ENCODE measurements at regions not wholly inside any gene's neighbourhood (a gene's known extent, or its start where the extent isn't known, plus 50 kb on each side); places are given as distances from the start of the nearest gene placed in this dataset.

DNA sequence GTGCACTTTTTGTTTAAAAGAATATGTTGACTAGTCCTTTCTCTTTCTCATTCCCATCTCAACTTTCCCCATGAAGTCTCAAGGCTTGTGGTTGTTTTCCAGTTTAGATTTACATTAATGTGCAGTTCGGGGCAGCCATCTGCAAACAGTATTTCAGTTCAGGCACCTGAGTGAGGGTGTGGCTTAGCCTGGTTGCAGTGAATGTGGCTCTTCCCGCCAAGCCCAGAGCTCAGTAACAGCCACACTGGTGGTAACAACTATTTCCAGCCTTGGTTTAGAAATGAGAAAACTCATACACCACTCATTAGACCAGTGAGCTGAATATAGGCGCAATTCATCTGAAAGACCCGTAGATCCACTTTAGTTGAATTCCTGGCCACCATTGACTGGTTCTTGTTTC is 394.3 kb downstream of the CMPK2 start:
- Histone ChIP-seq H3K27me3 (ENCODE audit: control insufficient read depth, extremely low read depth, insufficient read depth, low read length) (no peaks in the 10 kb centered on the region), H3K27ac (ENCODE audit: control insufficient read depth, insufficient read depth, low read length) (no peak overlapping the region), H2AFZ (ENCODE audit: control insufficient read depth, low read length) (no peak overlapping the region), H4K20me1 (ENCODE audit: control insufficient read depth, extremely low read depth, insufficient read depth, low read length) (no peaks in the 10 kb centered on the region), H3K4me2 (ENCODE audit: control insufficient read depth, extremely low read depth, insufficient read depth, low read depth, low read length) (no peak overlapping the region), H3K9ac (ENCODE audit: control insufficient read depth, extremely low read depth, insufficient read depth, low read length) (no peak overlapping the region), H3K9me1 (ENCODE audit: control insufficient read depth, extremely low read depth, insufficient read depth, low read length) (no peaks in the 10 kb centered on the region), H3K36me3 (ENCODE audit: control insufficient read depth in 2 of 2, extremely low read depth in 1 of 2, insufficient read depth in 2 of 2, low read length in 2 of 2) (no peaks in the 10 kb centered on the region), H3K4me3 (ENCODE audit: control insufficient read depth in 2 of 3, extremely low read depth in 1 of 3, insufficient read depth in 2 of 3, low read depth in 1 of 3, low read length in 3 of 3) (no peak overlapping the region), H3K4me1 (ENCODE audit: control insufficient read depth, extremely low read depth, insufficient read depth, low read length) (no peaks in the 10 kb centered on the region), H3K79me2 (ENCODE audit: control insufficient read depth, insufficient read depth, low read length) (no peaks in the 10 kb centered on the region), H3K9me3 (ENCODE audit: control insufficient read depth, low read depth, low read length) (peaks cover 2% of the 10 kb centered on the region)
- FAIRE-seq (no peak), DNase-seq (ENCODE audit: low read depth, low spot score) (no peak)
- TF ChIP-seq EZH2 (IDR thresholded peaks at IDR 0.05; ENCODE audit: low read length) (no peak), CTCF (optimal IDR thresholded peaks at IDR 0.05 in 1 of 3, IDR thresholded peaks at IDR 0.05 in 1 of 3, conservative IDR thresholded peaks at IDR 0.05 in 1 of 3; ENCODE audit: extremely low read depth in 1 of 3, insufficient read depth in 2 of 3, low read length in 3 of 3) (no peak)
- dilution Hi-C loops (cut with MboI; ENCODE audit: extremely low pct_ligation_motif_present, low sequenced_read_pairs) = no loop called here

DNA sequence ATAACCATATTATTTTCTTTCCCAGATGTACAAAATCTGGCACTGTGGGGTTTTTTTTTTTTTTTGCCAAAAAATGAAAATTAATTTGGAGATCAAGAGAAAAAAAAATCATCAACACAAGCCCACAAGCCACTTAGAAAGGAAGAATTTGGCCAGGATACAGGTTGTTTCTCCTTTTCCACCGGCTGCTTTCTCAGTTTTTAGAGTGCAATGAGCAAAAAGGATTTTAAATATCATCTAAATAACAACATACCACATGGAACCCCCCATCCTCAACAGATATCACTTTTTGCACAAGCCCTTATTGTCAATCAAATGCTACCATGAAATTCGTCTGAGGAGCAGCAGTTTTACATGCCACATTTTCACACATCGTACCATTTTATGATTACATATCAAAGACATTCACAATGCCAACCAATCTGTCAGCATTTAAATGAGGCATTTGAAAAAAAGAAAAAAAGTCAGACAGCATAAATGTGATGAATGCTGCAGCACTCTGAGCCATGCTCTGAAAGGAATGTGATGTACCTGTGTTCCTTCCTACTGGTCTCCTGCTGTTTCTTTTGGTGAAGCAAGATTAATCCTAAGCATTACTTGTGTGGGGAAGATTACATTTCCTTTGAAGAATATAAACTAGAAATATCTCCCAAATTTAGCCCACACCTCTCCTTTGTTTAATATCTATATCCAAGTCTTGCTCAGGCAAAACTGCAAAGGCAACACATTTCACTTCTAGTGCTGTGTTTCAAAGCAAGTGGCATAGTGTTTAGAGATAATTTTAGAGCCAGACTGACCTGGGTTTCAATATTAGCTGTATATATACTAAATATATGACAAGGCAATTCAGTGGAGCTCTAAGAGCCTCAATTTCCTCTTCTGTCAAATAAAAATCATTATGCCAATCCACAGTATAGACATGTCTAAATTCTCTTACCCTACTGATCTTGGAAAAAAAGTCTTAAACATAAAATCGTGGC is 391.3 kb downstream of the CMPK2 start:
- Histone ChIP-seq H4K20me1 (ENCODE audit: control insufficient read depth, extremely low read depth, insufficient read depth, low read length) (no peaks in the 10 kb centered on the region), H3K9me3 (ENCODE audit: control insufficient read depth, low read depth, low read length) (peaks cover 2% of the 10 kb centered on the region), H3K4me1 (ENCODE audit: control insufficient read depth, extremely low read depth, insufficient read depth, low read length) (no peaks in the 10 kb centered on the region), H3K4me3 (ENCODE audit: control insufficient read depth in 2 of 3, extremely low read depth in 1 of 3, insufficient read depth in 2 of 3, low read depth in 1 of 3, low read length in 3 of 3) (no peak overlapping the region), H3K36me3 (ENCODE audit: control insufficient read depth in 2 of 2, extremely low read depth in 1 of 2, insufficient read depth in 2 of 2, low read length in 2 of 2) (no peaks in the 10 kb centered on the region), H2AFZ (ENCODE audit: control insufficient read depth, low read length) (no peak overlapping the region), H3K9ac (ENCODE audit: control insufficient read depth, extremely low read depth, insufficient read depth, low read length) (no peak overlapping the region), H3K27me3 (ENCODE audit: control insufficient read depth, extremely low read depth, insufficient read depth, low read length) (no peaks in the 10 kb centered on the region), H3K9me1 (ENCODE audit: control insufficient read depth, extremely low read depth, insufficient read depth, low read length) (no peaks in the 10 kb centered on the region), H3K4me2 (ENCODE audit: control insufficient read depth, extremely low read depth, insufficient read depth, low read depth, low read length) (no peak overlapping the region), H3K27ac (ENCODE audit: control insufficient read depth, insufficient read depth, low read length) (no peak overlapping the region), H3K79me2 (ENCODE audit: control insufficient read depth, insufficient read depth, low read length) (no peaks in the 10 kb centered on the region)
- DNase-seq (ENCODE audit: low read depth, low spot score) (no peak), FAIRE-seq (no peak)
- dilution Hi-C loops (cut with MboI; ENCODE audit: extremely low pct_ligation_motif_present, low sequenced_read_pairs) = no loop called here
- TF ChIP-seq EZH2 (IDR thresholded peaks at IDR 0.05; ENCODE audit: low read length) (no peak), CTCF (optimal IDR thresholded peaks at IDR 0.05 in 1 of 3, IDR thresholded peaks at IDR 0.05 in 1 of 3, conservative IDR thresholded peaks at IDR 0.05 in 1 of 3; ENCODE audit: extremely low read depth in 1 of 3, insufficient read depth in 2 of 3, low read length in 3 of 3) (no peak)
